ENCODE measurements at regions not wholly inside any gene's neighbourhood (a gene's known extent, or its start where the extent isn't known, plus 50 kb on each side); places are given as distances from the start of the nearest gene placed in this dataset.

DNA sequence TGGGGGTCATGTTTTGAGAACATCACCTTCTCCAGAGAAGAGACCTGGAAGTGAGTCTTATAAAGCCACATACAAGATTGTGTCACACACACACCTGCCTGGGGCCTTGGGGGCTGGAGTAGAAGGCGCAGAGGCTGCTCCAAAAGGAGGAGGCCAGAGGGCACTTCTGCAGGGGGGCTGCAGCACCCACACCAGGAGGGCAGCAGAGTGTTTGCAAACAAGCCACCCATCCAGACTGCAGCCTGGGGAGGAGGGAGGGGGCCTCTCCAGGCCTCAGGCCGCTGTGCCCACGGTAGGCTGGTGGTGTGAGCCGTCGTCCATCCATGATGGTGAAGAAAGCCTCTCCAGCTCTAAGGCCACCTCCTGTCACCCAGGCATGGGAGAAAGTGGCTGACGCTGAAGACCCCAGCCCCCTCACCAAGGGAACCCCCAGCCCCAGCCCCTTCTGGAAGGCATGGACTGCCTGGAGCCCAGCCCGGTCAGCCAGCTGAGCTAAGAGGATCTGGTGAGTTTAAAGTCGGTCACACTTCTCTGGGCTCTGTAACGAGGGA is 77.5 kb downstream of the FOXL3 start:
- no peak for TF ChIP-seq CTCF (IDR thresholded peaks at IDR 0.05)
- TF ChIP-seq POLR2A (IDR thresholded peaks at IDR 0.05): no peak
